Heart left ventricle (tissue), 13 donors: ENCODE measurements at regions not wholly inside any gene's neighbourhood (a gene's known extent, or its start where the extent isn't known, plus 50 kb on each side); places are given as distances from the start of the nearest gene placed in this dataset.

Source experiments
- CTCF ChIP-seq, 12 donors: fragments of 200-600 bp; sonication (generic) in 4 of 12; IDR thresholded peaks; one replicate each; pipeline versions ENCODE4 v1.5.0 to v1.8.0; 2018 to 2022; ENCODE audit warnings: antibody characterized with exemption in 12 of 12, mild to moderate bottlenecking in 5 of 12
- POLR2A ChIP-seq, 2 donors: fragments of 450-650 bp; IDR thresholded peaks; one replicate each; pipeline ENCODE4 v1.6.1; 2017; ENCODE audit warnings: antibody characterized with exemption in 2 of 2, mild to moderate bottlenecking in 2 of 2, moderate library complexity in 2 of 2
- donor health status: ischemic (EF 13 %, LVEDD 7.1; RV severe dilation, severe dysfunction).
- donor health status: DM: no; HTN: yes; CAD: no.
- donor health status: DM: no; HTN: no; CAD: no.
- donor health status: ischemic (EF 25% LVEDD 6.9; RV normal size, moderate dysfunction).
- donor health status: ischemic (EF 25% LVEDD 5.7; RV mildly dilated, moderate dysfunction).
- donor health status: ischemic (EF 35%, LVEDD 5.7; RV mildly dilated, moderate dysfunction).
- donor health status: nonischemic (EF 11% LVEDD 7.7; RV severe dilation, severe dysfunction).
- donor health status: DM: yes; HTN: yes; CAD: no.
- donor health status: PGD.
- donor health status: ischemic (EF 29% LVEDD 5.4; RV normal size, mild dysfunction).
- donor health status: nonischemic (EF 23%, LVEDD 6.1; RV moderate dilation, normal function).

DNA sequence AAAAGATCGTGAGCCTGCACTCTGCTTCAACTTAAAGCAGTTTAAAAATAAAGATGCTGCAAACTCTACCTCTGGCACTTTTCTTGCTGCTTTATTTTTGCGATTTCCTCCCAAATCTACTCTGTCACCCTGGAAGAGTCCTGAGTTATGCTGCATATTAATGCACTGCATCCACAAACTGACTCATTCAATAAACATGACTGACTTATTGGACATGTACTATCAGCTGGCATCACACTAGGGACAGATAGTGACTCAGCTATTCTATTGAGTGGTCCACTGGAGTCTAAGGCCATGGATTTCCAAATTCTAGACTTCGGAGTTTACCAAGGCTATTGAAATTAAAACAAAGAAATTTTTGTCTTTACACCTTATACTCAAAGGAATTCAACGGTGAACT lies 90.7 kb upstream of the PTPRR start:
- no peak for TF ChIP-seq CTCF (IDR thresholded peaks at IDR 0.05)
- TF ChIP-seq POLR2A (IDR thresholded peaks at IDR 0.05), result no peak
